H1 (cell line): ENCODE measurements at regions not wholly inside any gene's neighbourhood (a gene's known extent, or its start where the extent isn't known, plus 50 kb on each side); places are given as distances from the start of the nearest gene placed in this dataset.

Experiments used
- BRCA1 ChIP-seq: IDR thresholded peaks from 2 replicates; pipeline ENCODE4 v1.6.1; 2012; ENCODE audit warnings: low read depth, low read length, improper control_type of control experiment
- CTCF ChIP-seq, 3 experiments: IDR thresholded peaks; 1 replicate in 2 of 3; 2 replicates in 1 of 3; pipeline versions ENCODE4 v1.5.1 to v1.6.1; 2011; ENCODE audit warnings: low read length in 3 of 3, mild to moderate bottlenecking in 3 of 3, inconsistent platforms in 2 of 3, low read depth in 1 of 3, moderate library complexity in 1 of 3; ENCODE audit not compliant: insufficient read depth in 1 of 3; ENCODE audit errors: control extremely low read depth in 1 of 3
- EGR1 ChIP-seq: IDR thresholded peaks from 2 replicates; pipeline ENCODE4 v1.6.1; 2011; ENCODE audit warnings: low read depth, low read length, borderline replicate concordance
- MAX ChIP-seq: IDR thresholded peaks from 2 replicates; pipeline ENCODE4 v1.6.1; 2012; ENCODE audit warnings: inconsistent platforms
- POLR2A ChIP-seq, 2 experiments: IDR thresholded peaks; 1 replicate in 1 of 2; 2 replicates in 1 of 2; pipeline ENCODE4 v1.6.1; 2011; ENCODE audit warnings: low read depth in 2 of 2, low read length in 2 of 2, mild to moderate bottlenecking in 2 of 2; ENCODE audit errors: control extremely low read depth in 1 of 2
- TAF1 ChIP-seq: IDR thresholded peaks from 2 replicates; pipeline ENCODE4 v1.6.1; 2011; ENCODE audit warnings: mild to moderate bottlenecking, low read depth, low read length

GRCh38 chr1:235054466-235054865 is 74.2 kb downstream of the TOMM20 start:
- no peak for TF ChIP-seq BRCA1
- no peak for TF ChIP-seq CTCF (IDR thresholded peaks at IDR 0.05; ENCODE audit: control extremely low read depth in 1 of 3, insufficient read depth in 1 of 3, low read depth in 1 of 3, low read length in 3 of 3)
- no peak for TF ChIP-seq MAX
- no peak for TF ChIP-seq TAF1
- TF ChIP-seq POLR2A (IDR thresholded peaks at IDR 0.05; ENCODE audit: control extremely low read depth in 1 of 2, low read depth in 2 of 2, low read length in 2 of 2), result no peak
- TF ChIP-seq EGR1, result no peak
